ELF-1 (cell line): ENCODE measurements at regions not wholly inside any gene's neighbourhood (a gene's known extent, or its start where the extent isn't known, plus 50 kb on each side); places are given as distances from the start of the nearest gene placed in this dataset.

Source experiments
- DNase-seq: peaks from one replicate; pipeline ENCODE4 v3.0.0-alpha.2; 2016; ENCODE audit warnings: low read depth, low spot score

DNA sequence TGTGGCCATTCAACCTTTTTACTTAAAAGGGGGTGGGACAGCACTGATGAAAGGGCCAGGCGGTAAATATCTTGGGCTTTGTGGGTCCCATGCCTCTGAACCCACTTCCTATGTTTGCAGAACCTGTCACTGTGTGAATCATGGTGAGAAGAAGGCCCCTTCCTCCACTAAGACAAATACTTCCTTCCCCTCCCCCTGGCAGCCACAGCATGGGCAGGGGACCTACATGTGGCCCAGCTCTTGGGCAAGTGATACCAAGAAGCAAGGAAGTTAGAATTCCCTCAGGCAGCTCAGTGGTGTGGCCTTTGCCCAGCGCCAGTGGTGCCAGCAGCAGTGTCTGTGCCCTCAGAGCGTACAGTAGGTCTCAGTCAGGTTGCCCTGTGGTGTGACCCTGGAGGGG, 168.6 kb downstream of the TRIM33 start:
- no peak for DNase-seq

GRCh38 chr1:114341856-114342255, 169.1 kb downstream of the TRIM33 start:
- DNase-seq = no peak

DNA sequence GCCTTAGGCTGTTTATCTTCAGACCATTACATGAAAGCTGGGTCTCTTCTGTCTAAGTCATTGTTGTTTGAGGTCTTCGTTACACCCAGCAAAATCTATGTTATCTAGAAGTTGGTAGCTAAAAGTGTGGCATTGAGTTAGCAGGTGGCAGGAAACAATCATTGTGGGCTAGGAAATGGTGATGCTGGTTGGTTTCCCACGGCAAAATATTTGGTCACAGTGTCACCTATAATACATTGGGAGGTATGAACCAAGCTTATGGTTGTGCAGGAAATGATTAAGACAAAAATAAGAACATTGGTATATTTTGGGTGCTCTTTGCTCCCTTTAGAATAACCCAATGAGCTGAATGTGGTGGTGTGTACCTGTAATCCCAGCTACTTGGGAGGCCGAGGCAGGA, 169.7 kb downstream of the TRIM33 start:
- no peak for DNase-seq

DNA sequence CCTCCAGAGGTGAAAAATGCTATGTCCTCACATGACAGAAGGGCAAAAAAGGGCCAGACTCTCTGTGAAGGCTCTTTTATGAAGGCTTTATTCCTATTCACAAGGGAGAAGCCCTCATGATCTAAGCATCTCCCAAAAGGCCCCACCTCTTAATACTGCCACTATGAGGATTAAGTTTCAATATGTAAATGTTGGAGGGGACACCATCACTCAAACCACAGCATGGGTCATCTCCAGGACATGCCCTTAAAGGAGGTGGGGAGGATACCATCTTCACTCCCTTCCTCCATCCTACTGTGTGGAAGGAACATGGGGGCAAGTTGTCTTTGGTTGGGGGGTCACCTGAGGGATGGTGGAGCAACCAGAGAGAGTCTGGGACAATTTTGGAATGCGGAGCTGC, 170.1 kb downstream of the TRIM33 start:
- no peak for DNase-seq

GRCh38 chr1:114339379-114339778, 171.6 kb downstream of the TRIM33 start:
- DNase-seq = no peak

- DNase-seq = peak; percentile 39
Observed at GRCh38 chr1:114338191-114338890, 172.7 kb downstream of the TRIM33 start.

GRCh38 chr1:114337417-114337816, 173.6 kb downstream of the TRIM33 start:
- no peak for DNase-seq

DNA sequence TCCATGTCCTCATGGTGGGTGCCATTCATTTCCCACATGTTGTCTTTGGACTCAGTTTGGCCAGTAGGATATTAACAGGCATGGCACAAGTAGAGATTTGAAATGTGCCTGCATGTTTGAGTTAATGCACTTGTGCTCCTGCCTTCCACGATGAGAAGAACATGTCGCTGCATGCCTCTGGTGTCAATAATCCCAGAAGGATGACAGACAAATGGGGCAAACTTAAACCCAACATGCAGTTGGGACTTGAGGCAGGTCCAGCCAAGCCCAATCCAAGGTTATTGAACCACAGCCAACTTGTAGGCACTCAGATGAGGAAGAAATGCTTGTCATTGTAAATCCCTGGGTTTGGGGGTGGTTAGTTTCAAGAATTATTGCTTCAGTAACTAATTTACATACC, 174.6 kb downstream of the TRIM33 start:
- DNase-seq = no peak

- DNase-seq = no peak
Observed at GRCh38 chr1:114335273-114335672, 175.7 kb downstream of the TRIM33 start.

DNA sequence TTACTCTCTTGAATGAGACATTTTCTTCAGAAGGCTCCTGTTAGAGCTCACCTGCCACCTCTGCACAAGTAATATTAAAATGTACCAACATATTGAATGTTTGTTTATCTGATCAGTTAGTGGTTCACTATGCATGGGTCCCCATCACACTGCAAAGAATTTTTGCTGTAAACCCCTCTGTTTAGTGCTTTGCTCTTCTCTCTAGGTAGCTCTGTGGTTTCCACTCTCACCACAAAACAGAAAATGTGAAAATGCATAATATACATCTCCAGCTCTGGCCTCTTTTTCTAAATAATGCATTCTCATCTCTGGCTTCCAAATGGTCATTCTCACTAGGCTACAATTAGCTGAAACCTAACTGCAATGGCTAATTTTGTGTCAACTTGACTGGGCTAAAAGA, 176.7 kb downstream of the TRIM33 start:
- no peak for DNase-seq

- no peak for DNase-seq
Observed at GRCh38 chr1:114333690-114334089, 177.3 kb downstream of the TRIM33 start.

DNA sequence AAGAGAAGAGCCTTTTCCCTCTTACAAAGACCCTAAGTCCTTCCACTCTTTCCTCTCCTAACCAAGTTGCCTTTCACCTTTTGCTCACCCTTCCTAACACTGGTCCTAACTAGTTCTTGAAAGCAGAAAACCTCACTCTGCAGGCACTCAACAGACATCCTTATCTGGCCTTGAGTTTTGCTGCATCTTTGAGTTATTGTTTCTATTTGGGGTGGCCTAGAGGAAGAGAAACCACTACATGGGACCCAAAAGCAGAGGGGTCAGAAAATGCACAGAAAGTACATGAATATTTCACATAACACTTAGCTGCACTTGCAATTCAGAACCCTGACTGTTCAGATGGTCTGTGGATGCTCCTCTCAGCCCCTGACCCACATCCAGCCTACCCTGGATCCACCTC, 178.3 kb upstream of the SYT6 start:
- no peak for DNase-seq

- DNase-seq = no peak
Observed at GRCh38 chr1:114330451-114330983, 176.8 kb upstream of the SYT6 start.

DNA sequence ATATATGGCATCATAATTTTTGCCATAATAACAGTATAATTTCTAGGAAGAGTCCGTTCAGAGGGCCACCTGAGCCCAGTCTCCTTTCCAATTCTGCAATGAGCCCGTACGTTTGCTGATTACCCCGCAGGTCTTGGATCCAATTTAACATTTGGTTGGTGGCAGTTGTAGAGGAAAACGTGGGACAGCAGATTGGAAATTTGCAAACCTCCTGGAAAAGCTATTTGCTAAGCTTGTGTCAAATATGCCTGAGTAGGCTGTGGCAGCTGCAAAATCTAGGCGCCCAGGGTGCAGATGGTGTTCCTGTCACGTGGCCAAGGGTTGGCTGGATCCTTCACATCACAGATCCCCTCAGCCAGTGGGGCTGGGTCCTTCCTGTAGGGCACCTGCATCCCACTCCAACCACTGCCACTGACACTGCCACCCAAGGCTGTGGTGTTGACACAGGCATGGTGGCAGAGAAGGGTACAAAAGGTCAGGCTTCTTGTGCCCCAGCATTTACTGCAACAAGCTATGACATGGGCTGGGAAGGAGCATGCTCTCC, 174.8 kb upstream of the SYT6 start:
- no peak for DNase-seq

DNA sequence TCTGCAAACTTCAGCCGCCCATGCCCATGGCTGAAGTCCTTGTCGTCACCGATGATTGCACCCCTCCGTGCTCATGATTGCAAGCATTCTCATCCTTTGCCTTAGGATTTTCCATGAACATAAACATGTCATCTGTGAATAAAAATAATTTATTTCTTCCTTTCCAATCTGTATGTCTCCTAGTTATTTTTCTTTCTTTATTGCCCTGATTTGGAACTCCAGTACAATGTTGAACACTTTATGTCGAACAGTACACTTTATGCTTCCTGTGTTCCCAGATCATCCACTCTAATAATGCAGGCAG, 170.9 kb upstream of the SYT6 start:
- no peak for DNase-seq

DNA sequence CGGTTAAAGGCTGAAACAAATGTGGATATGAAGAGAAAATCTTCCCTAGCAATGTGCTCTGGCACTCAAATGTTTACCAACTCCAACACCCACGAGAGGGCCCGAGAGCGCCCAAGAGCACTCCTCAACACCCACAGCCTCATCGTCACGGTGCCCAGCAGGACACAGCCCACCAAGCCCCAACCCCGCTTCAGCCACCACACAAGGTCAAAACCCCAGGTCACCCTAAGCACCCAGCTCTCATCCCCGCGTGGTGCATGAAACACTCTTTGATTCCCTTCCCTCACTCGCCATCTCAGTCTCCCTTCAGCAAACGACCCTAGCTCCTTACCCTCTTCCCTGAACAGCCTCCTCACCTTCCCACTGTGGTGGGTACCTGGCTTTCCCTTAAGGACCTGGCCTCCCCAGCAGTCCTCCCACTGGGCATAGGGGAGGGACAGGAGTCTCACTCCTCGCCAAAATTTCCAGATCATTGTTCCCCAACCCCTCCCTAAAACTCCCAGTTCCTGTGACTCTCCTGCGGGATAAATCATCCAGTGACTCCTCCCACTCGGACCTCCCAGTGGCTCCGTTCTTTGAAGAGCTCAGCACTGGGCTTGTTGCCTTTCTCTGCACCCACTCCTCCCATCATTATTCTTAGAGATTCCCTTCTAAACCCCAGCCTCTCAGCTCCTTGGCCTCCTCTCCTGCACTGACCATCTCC, 170.4 kb upstream of the SYT6 start:
- DNase-seq = no peak

- no peak for DNase-seq
Observed at GRCh38 chr1:114322734-114323133, 169.1 kb upstream of the SYT6 start.

- DNase-seq = no peak
Observed at GRCh38 chr1:114322207-114322606, 168.5 kb upstream of the SYT6 start.

GRCh38 chr1:114320586-114320985, 166.9 kb upstream of the SYT6 start:
- DNase-seq = no peak

DNA sequence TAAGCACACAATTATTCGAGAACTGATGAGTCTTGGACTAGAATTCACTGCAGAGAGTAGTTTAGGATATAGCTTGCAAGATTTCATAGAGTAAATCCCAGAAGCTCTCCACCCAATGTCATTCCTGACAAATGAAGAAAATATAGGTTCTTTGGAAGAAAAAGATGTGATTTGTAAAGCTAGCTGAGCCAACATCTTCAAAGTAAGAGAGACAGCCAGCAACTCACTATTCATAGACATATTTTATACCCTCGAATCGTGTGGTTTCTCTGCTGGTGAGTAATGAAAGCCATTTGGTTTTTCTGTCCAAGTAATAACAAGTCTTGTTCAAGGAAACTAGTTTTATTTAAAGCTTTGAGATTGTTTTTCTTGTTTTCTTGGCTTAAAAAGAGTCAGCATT, 165.7 kb upstream of the SYT6 start:
- DNase-seq = no peak

DNA sequence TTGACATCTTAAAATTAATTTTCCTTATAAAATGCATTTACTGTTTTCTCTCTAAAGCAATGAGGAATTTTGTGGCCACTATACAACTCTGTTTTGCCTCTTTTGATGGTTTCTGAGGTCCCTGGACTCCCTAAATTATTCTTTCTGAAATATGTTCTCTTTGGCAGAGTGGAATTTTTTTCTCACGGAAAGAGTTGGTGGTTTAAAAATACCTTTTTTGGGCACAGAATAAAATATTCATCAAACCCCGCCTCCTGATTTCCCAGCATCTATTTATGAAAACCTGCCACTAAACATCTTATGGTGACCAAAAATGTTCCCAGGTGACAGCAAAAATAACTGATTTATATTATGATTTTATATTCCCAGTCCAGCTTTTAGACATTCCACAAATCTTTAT, 165.3 kb upstream of the SYT6 start:
- no peak for DNase-seq

- no peak for DNase-seq
Observed at GRCh38 chr1:114316204-114316603, 162.5 kb upstream of the SYT6 start.

DNA sequence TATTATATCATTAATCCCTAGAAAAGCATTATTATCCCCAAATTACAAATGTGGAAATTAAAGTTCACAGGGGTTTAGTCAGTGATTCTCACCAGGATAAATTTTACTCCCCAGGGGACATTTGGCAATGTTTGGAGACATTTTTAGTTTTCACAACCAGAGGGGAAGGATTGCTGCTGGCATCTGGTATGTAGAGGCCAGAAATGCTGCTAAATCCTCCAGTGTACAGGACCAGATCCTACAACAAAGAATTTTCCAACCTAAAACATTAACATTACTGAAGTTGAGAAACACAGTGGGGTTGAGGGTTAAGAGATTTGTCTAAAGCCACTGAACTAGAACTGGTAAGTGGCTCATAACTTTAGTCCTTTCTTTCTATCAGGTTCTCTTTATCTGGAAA, 162.0 kb upstream of the SYT6 start:
- DNase-seq = no peak
